IPS-18a (cell line): ENCODE measurements at regions not wholly inside any gene's neighbourhood (a gene's known extent, or its start where the extent isn't known, plus 50 kb on each side); places are given as distances from the start of the nearest gene placed in this dataset.

Experiments
- H3K27ac ChIP-seq: one replicate; pipeline ENCODE4 v1.5.1; 2013; ENCODE audit warnings: low read length
- H3K27me3 ChIP-seq: one replicate; pipeline ENCODE4 v1.6.1; 2013; ENCODE audit warnings: mild to moderate bottlenecking, low read length; ENCODE audit not compliant: control insufficient read depth, insufficient read depth
- H3K36me3 ChIP-seq: one replicate; pipeline ENCODE4 v1.6.1; 2013; ENCODE audit warnings: low read depth, low read length; ENCODE audit not compliant: control insufficient read depth
- H3K4me1 ChIP-seq: one replicate; pipeline ENCODE4 v1.6.1; 2013; ENCODE audit warnings: low read depth, low read length; ENCODE audit not compliant: control insufficient read depth
- H3K4me3 ChIP-seq: one replicate; pipeline ENCODE4 v1.5.1; 2013; ENCODE audit warnings: low read length
- H3K9ac ChIP-seq: one replicate; pipeline ENCODE4 v1.6.1; 2013; ENCODE audit warnings: mild to moderate bottlenecking, low read length, moderate library complexity
- H3K9me3 ChIP-seq: one replicate; pipeline ENCODE4 v1.6.1; 2013; ENCODE audit warnings: low read depth, low read length; ENCODE audit not compliant: control insufficient read depth

DNA sequence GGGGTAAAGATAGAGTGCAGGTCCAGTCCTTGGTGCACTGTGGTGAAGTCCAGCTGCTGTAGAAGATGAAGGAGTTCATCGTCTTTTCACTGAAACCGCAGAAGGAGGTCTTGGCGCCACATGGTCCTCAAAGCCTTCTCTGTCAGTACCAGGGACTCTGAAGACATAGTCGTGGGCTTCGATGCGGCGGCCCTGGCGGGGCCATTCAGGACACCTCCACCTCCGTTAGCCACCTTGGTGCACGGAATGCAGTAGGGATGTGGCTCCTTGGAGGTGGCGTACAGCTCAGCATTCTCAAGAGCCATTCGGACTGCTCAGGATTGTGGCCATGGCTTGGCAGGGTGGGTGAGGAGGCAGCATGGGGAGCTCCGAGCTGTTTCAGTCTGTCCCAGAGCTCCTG, 418.8 kb downstream of the SUCLG1 start:
- no peak overlapping the region for H3K9ac ChIP-seq

DNA sequence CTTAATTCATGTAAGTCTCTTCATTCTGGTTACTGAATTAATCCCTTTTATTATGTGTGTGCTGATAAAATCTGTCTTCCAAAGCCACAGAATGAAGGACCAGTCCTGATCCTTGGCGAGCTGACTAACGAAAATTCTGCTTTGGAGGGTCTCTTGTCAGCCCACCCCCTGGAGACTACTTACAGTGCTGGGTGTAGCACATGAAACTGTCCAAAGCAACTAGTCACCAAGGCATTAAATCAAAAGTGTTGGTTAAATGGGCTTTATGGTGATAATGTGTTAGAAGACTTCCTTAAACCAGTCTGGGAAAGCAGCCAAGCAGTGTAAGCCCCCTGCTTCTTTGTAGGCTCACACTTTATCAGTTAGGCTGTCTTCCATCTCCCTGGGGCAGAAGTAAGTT, 420.2 kb downstream of the SUCLG1 start:
- Histone ChIP-seq H3K27ac (no peak overlapping the region), H3K9ac (no peak overlapping the region), H3K27me3 (no peaks in the 10 kb centered on the region)

More for the DNA sequence above, 418.8 kb downstream of the SUCLG1 start:
- Histone ChIP-seq H3K4me1 (no peaks in the 10 kb centered on the region), H3K4me3 (no peak overlapping the region), H3K27me3 (no peaks in the 10 kb centered on the region), H3K27ac (no peak overlapping the region), H3K36me3 (no peaks in the 10 kb centered on the region), H3K9me3 (no peaks in the 10 kb centered on the region)

DNA sequence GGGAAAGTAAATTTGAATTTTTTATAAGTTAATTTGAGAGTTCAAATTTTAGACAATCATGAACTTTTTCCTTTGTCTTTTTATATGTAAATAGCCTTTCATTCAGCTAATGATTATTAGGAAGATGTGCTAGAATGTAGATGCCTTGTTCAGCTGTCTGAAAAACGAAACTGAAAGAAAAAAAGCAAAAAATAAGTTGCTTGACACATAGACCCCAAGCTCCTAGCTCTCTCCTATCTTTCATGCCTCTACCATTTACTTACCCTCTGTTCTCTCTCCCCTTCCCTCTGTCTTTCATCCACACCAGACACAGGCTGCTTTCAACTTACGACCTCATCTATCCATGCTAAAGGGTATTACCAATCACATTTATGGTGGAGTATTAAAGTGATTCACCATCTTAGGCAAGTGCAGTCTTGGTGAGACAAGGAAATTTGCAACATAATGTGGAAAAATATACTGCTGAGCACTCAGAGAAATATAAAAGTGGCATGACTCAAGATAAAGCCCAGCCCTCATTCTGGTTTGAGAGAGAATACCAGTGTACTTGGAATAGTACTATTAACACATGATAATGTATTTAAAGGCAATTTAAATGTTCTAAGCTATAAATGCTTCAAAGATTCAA, 425.6 kb downstream of the SUCLG1 start:
- Histone ChIP-seq H3K27me3 (no peaks in the 10 kb centered on the region), H3K9ac (no peak overlapping the region), H3K9me3 (no peaks in the 10 kb centered on the region), H3K27ac (no peak overlapping the region), H3K36me3 (no peaks in the 10 kb centered on the region), H3K4me3 (no peak overlapping the region), H3K4me1 (no peaks in the 10 kb centered on the region)

More for the DNA sequence above, 420.2 kb downstream of the SUCLG1 start:
- no peaks in the 10 kb centered on the region for H3K9me3 ChIP-seq
- H3K4me3 ChIP-seq = no peak overlapping the region
- no peaks in the 10 kb centered on the region for H3K36me3 ChIP-seq
- H3K4me1 ChIP-seq = no peaks in the 10 kb centered on the region

DNA sequence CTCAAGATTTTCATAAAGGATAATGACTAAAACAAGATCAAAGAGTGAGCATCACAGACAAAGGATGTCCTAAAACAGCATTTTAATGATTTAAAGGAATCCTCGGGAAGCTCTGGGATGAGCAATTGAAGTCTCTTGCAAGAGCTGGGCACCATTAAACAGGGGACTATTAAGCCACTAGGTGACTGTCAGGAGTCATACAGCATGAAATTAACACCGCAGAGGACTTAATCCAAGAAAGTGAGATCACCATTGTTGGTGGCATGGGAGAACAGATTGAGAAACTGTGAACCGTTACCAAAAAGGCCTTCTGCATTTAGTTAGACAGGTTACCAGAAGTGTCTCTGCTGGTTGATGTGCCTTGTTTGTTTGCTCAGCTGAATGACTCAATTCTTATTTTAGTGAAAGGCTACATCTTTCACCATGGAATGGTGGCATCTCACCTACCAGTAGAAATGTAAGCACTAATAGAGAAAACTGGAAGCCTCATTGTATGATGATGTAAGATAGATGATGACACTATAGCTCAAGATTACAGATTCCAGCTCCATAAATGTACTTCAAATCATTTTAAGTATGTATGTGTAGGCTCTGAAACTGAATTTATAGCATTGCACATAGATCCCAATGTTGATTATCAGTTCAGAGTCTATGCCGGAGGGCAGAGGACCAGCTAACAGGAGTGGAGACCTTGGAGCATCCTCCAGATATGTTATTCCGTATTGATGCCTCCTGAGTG, 427.6 kb downstream of the SUCLG1 start:
- Histone ChIP-seq H3K4me3 (no peak overlapping the region), H3K36me3 (no peaks in the 10 kb centered on the region), H3K27ac (no peak overlapping the region), H3K9me3 (no peaks in the 10 kb centered on the region), H3K27me3 (no peaks in the 10 kb centered on the region), H3K4me1 (no peaks in the 10 kb centered on the region), H3K9ac (no peak overlapping the region)

DNA sequence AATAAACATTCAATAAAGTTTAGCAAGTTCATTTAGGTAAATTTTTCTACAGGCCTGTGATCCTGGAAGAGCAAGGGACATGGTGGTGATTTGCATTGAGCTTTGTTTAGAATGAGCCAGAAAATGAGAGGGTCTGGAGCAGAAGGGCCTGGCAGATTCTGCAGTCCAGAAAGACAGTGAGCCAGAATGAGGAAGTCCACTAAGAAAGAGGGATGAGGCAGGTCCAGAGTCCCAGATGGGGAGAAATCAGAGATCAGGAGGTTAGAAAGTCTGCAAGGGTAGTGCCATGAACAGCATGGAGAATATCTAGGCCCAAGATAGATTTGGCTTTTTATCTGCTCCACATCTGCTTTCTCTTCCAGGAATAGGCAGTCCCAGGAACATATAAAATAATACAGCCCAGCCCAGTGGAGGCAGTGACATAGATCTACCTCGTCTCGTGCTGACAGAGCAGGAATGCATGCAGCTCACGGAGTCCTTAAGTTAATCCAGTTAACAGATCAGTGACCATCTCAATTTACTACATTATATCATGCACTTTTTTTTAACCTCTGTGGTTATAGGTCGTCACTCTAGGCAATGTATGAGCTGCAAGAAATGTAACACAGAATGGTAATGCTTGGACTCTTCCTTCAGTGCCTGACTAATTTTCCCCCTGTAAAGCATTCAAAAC, 429.0 kb downstream of the SUCLG1 start:
- Histone ChIP-seq H3K36me3 (no peaks in the 10 kb centered on the region), H3K27me3 (no peaks in the 10 kb centered on the region)

DNA sequence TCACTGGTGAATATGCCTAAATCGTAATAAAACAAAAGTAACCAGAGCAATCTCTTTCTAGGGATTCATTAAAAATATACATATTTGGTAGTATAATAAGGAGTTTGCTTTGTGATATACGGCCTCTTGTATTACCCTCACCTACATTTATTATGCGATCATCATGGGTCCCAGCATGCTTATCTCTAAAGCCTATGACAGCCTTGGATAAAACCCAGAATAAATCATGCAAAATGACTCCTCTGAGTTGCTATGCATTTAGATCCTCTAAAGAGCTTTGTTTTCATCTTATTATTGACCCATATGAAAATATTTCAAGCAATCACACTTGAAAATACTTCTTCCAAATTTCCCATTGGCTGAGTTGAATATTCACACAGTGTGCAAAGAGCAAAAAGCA, 432.3 kb downstream of the SUCLG1 start:
- Histone ChIP-seq H3K36me3 (no peaks in the 10 kb centered on the region), H3K27me3 (no peaks in the 10 kb centered on the region), H3K4me1 (no peaks in the 10 kb centered on the region), H3K4me3 (no peak overlapping the region), H3K27ac (no peak overlapping the region), H3K9ac (no peak overlapping the region), H3K9me3 (no peaks in the 10 kb centered on the region)

More for the DNA sequence above, 429.0 kb downstream of the SUCLG1 start:
- no peaks in the 10 kb centered on the region for H3K4me1 ChIP-seq
- H3K9ac ChIP-seq = no peak overlapping the region
- H3K4me3 ChIP-seq = no peak overlapping the region
- H3K9me3 ChIP-seq = no peaks in the 10 kb centered on the region
- no peak overlapping the region for H3K27ac ChIP-seq

DNA sequence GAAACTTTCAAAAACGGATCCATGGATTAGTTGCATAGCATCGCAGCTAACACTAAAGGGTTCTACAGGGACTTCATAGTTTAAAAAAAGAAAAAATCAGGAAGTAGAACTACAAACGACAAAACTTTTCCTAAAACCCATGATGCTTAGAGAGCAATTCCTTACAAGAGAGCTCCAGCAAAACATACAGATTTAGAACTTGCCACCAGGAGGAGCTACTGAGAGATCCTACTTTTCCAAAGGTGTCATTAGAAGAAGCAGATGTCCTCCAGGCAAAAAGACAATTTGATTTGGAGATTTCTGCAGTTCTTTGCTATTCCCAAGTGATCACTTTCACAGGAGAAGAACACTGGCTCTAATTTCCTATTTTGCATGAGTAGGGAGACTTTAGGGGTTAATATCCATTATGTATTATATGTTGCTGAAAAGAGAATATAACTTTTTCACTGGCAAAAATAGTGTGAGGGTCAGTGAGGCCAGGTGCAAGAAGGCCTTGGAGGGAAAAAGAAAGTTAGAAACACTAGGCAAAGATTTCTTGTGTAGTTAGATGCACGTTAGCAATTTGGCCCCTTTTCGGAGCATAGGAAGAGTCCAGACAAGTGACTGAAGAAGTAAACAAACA, 436.2 kb downstream of the SUCLG1 start:
- no peaks in the 10 kb centered on the region for H3K36me3 ChIP-seq
- H3K9me3 ChIP-seq = no peaks in the 10 kb centered on the region
- no peak overlapping the region for H3K9ac ChIP-seq
- no peak overlapping the region for H3K27ac ChIP-seq
- no peak overlapping the region for H3K4me3 ChIP-seq
- no peaks in the 10 kb centered on the region for H3K4me1 ChIP-seq
- no peaks in the 10 kb centered on the region for H3K27me3 ChIP-seq

DNA sequence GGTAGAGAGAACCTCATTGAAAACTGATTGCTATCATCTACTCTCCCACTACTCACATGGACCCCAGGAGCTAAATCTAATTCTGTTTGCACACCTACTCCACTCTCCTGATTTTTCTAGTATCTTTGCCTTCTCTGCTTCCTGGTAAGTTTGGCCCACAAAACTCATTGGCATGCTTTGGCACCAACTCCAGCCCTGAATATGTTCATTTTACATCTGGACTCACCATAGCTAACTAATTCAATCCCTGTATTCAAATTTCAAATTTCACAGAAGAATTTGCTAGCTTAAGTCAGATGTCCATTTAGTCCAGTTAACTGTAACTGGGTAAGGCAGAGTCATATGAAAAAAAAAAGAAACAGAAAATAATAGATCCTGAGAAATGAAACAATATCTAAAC, 442.1 kb downstream of the SUCLG1 start:
- no peak overlapping the region for H3K4me3 ChIP-seq
- no peaks in the 10 kb centered on the region for H3K9me3 ChIP-seq
- no peaks in the 10 kb centered on the region for H3K27me3 ChIP-seq
- no peaks in the 10 kb centered on the region for H3K4me1 ChIP-seq
- no peak overlapping the region for H3K9ac ChIP-seq
- no peaks in the 10 kb centered on the region for H3K36me3 ChIP-seq
- H3K27ac ChIP-seq = no peak overlapping the region

DNA sequence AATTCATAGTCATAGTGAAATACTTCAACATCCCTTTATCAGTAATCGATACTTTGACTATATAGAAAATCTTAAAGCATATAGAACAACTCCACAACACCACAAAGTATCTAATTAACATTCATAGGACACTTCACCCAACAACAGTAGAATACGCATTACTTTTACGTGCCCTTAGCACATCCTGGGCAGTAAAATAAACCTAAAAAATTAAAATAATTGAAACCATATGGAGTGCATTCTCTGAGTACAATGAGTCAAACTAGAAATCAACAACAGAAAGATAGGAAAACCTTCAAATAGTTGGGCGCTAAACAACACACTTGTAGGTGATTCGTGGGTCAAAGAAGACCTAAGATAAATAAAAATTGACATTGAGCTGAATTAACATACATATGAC, 442.9 kb downstream of the SUCLG1 start:
- Histone ChIP-seq H3K9ac (no peak overlapping the region), H3K4me3 (no peak overlapping the region), H3K36me3 (no peaks in the 10 kb centered on the region), H3K9me3 (no peaks in the 10 kb centered on the region), H3K27me3 (no peaks in the 10 kb centered on the region), H3K4me1 (no peaks in the 10 kb centered on the region), H3K27ac (no peak overlapping the region)

DNA sequence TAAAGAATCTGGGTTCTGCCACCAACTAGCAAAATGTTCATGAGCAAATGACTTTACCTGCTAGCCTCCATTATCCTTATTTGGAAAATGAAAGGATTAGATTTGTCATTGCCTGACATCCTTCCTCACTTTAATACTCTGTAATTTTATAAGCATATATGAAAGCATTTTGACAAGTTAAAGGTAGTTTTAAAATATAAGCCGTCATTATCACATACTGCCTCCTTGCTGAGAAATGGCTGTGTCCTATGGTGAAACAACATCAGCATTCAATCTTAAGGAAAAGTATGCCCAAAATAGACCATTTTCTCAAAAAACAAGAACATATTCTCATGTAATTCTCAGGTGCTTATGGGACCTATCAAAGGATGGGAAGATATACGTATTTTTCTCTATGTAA, 461.2 kb downstream of the SUCLG1 start:
- Histone ChIP-seq H3K36me3 (no peaks in the 10 kb centered on the region), H3K27ac (no peak overlapping the region), H3K4me1 (no peaks in the 10 kb centered on the region), H3K27me3 (no peaks in the 10 kb centered on the region), H3K9ac (no peak overlapping the region), H3K9me3 (no peaks in the 10 kb centered on the region), H3K4me3 (no peak overlapping the region)

DNA sequence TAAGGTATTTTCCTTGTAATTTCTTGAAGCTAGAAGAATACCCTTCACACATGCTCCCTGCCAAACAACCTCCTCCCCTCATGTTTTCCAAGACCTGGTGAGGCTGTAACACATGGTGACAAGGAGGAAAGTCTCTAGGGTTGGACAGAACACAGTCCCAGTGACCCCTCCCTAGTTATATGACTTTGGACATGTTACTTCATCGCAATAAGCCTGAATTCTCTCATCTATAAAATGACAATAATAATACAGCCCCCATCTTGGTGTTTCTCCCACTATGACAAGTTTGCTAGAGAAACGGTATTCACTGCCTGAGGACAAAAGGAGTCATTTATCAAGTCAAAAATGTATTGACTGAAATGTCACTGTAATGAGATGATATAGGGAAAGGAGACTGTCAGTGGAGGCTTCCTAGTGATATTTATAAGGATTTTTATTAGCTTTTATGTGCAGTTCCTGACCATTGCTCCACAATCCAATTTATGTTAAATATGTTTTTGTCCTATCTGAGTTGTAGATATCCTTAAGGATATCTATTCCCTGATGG, 464.4 kb downstream of the SUCLG1 start:
- Histone ChIP-seq H3K27ac (no peak overlapping the region), H3K36me3 (no peaks in the 10 kb centered on the region), H3K4me1 (no peaks in the 10 kb centered on the region), H3K4me3 (no peak overlapping the region), H3K27me3 (no peaks in the 10 kb centered on the region), H3K9me3 (no peaks in the 10 kb centered on the region), H3K9ac (no peak overlapping the region)
